ENCODE measurements at regions not wholly inside any gene's neighbourhood (a gene's known extent, or its start where the extent isn't known, plus 50 kb on each side); places are given as distances from the start of the nearest gene placed in this dataset.

GRCh38 chr2:7891312-7891711, 790.5 kb upstream of the ID2 start:
- TF ChIP-seq CTCF (IDR thresholded peaks at IDR 0.05) = no peak
- Histone ChIP-seq H3K4me3 (no peak overlapping the region), H3K27ac (no peak overlapping the region), H3K27me3 (replicated peaks; ENCODE audit: insufficient read depth) (no peaks in the 10 kb centered on the region), H3K36me3 (no peaks in the 10 kb centered on the region), H3K4me1 (ENCODE audit: control insufficient read depth in 1 of 2, low read depth in 2 of 2) (no peaks in the 10 kb centered on the region), H3K9me3 (no peaks in the 10 kb centered on the region)
- ATAC-seq (ENCODE audit: insufficient number of reproducible peaks, low FRiP score, low read depth) = no peak
- no peak for DNase-seq (ENCODE audit: low spot score)

GRCh38 chr2:7895289-7895688, 786.6 kb upstream of the ID2 start:
- no peaks in the 10 kb centered on the region for H3K4me1 ChIP-seq (ENCODE audit: control insufficient read depth in 1 of 2, low read depth in 2 of 2)
- H3K9me3 ChIP-seq = no peaks in the 10 kb centered on the region
- H3K4me3 ChIP-seq = no peak overlapping the region
- no peaks in the 10 kb centered on the region for H3K36me3 ChIP-seq
- no peak for TF ChIP-seq CTCF (IDR thresholded peaks at IDR 0.05)
- no peak for ATAC-seq (ENCODE audit: insufficient number of reproducible peaks, low FRiP score, low read depth)
- no peak for DNase-seq (ENCODE audit: low spot score)
- no peaks in the 10 kb centered on the region for H3K27me3 ChIP-seq (replicated peaks; ENCODE audit: insufficient read depth)
- no peak overlapping the region for H3K27ac ChIP-seq

- DNase-seq (ENCODE audit: low spot score) = no peak
- no peaks in the 10 kb centered on the region for H3K36me3 ChIP-seq
- H3K4me1 ChIP-seq (ENCODE audit: control insufficient read depth in 1 of 2, low read depth in 2 of 2) = no peaks in the 10 kb centered on the region
- no peaks in the 10 kb centered on the region for H3K27me3 ChIP-seq (replicated peaks; ENCODE audit: insufficient read depth)
- TF ChIP-seq CTCF (IDR thresholded peaks at IDR 0.05) = no peak
- ATAC-seq (ENCODE audit: insufficient number of reproducible peaks, low FRiP score, low read depth) = no peak
- no peak overlapping the region for H3K4me3 ChIP-seq
- H3K27ac ChIP-seq = no peak overlapping the region
- H3K9me3 ChIP-seq = no peaks in the 10 kb centered on the region
Measured at GRCh38 chr2:7896940-7897487, 784.8 kb upstream of the ID2 start.

GRCh38 chr2:7899241-7899640, 782.6 kb upstream of the ID2 start:
- H3K9me3 ChIP-seq = no peaks in the 10 kb centered on the region
- no peak for DNase-seq (ENCODE audit: low spot score)
- H3K27ac ChIP-seq = no peak overlapping the region
- H3K4me1 ChIP-seq (ENCODE audit: control insufficient read depth in 1 of 2, low read depth in 2 of 2) = no peaks in the 10 kb centered on the region
- ATAC-seq (ENCODE audit: insufficient number of reproducible peaks, low FRiP score, low read depth) = no peak
- H3K27me3 ChIP-seq (replicated peaks; ENCODE audit: insufficient read depth) = no peaks in the 10 kb centered on the region
- no peak for TF ChIP-seq CTCF (IDR thresholded peaks at IDR 0.05)
- H3K36me3 ChIP-seq = no peaks in the 10 kb centered on the region
- no peak overlapping the region for H3K4me3 ChIP-seq

- Histone ChIP-seq H3K4me3 (no peak overlapping the region), H3K4me1 (ENCODE audit: control insufficient read depth in 1 of 2, low read depth in 2 of 2) (no peaks in the 10 kb centered on the region), H3K27me3 (replicated peaks; ENCODE audit: insufficient read depth) (no peaks in the 10 kb centered on the region), H3K36me3 (no peaks in the 10 kb centered on the region), H3K27ac (no peak overlapping the region), H3K9me3 (no peaks in the 10 kb centered on the region)
- TF ChIP-seq CTCF (IDR thresholded peaks at IDR 0.05) = no peak
- no peak for DNase-seq (ENCODE audit: low spot score)
- no peak for ATAC-seq (ENCODE audit: insufficient number of reproducible peaks, low FRiP score, low read depth)
Measured at GRCh38 chr2:7899923-7900322, 781.9 kb upstream of the ID2 start.

Data from thoracic aorta (tissue), 2 donors.